ENCODE measurements at regions not wholly inside any gene's neighbourhood (a gene's known extent, or its start where the extent isn't known, plus 50 kb on each side); places are given as distances from the start of the nearest gene placed in this dataset.
A peak's percentile ranks its signal among the peaks of the same experiment; 100 is the strongest.
"Not testable (repeated sequence)": the region's sequence is repeated elsewhere in the genome, so short reads cannot be mapped to it uniquely, and the experiment has no call there.

- no peak overlapping the region for H3K27ac ChIP-seq
- no peaks in the 10 kb centered on the region for H3K4me1 ChIP-seq
- H3K4me3 ChIP-seq: no peak overlapping the region
- DNase-seq (no peak), ATAC-seq (no peak)
- no peaks in the 10 kb centered on the region for H3K27me3 ChIP-seq
- H3K9me3 ChIP-seq: peaks cover 0 to 22% of the 10 kb centered on the region in 2 donors
- TF ChIP-seq, protein P1, sequence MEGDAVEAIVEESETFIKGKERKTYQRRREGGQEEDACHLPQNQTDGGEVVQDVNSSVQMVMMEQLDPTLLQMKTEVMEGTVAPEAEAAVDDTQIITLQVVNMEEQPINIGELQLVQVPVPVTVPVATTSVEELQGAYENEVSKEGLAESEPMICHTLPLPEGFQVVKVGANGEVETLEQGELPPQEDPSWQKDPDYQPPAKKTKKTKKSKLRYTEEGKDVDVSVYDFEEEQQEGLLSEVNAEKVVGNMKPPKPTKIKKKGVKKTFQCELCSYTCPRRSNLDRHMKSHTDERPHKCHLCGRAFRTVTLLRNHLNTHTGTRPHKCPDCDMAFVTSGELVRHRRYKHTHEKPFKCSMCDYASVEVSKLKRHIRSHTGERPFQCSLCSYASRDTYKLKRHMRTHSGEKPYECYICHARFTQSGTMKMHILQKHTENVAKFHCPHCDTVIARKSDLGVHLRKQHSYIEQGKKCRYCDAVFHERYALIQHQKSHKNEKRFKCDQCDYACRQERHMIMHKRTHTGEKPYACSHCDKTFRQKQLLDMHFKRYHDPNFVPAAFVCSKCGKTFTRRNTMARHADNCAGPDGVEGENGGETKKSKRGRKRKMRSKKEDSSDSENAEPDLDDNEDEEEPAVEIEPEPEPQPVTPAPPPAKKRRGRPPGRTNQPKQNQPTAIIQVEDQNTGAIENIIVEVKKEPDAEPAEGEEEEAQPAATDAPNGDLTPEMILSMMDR (IDR thresholded peaks at IDR 0.05): no peak
- intact Hi-C loops (cut with DNase I): no loop called here
- no peaks in the 10 kb centered on the region for H3K36me3 ChIP-seq
Measured at GRCh38 chr18:8932866-8933265, 169.6 kb upstream of the NDUFV2 start.

DNA sequence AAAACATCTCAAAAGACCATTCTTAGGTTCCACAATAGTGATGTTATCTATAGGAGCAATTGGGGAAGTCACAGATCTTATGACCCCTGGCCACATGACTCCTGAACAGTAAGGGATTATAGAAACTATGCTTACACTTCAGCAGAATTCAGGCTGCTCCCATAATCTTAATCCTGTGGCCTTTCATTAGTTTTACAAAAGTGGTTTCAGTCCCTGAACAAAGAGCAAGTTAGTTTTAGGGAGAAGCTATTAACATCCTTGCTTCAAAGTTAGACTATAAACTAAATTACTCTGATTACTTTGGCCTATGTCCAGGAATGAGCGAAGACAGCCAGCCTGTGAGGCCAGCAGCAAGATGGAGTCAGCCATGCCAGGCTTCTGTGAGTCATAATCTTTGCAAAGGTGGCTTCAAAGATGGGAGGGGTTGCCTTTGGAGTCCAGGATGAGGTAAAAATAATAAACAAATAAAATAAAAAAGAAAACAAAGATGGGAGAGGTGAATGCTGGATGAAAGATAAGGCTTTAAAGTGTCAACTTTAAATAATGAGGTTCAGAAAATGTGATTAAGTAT lies 168.7 kb upstream of the NDUFV2 start:
- intact Hi-C loops (cut with DNase I): no loop called here
- ATAC-seq: no peak
- Histone ChIP-seq H3K36me3 (no peaks in the 10 kb centered on the region), H3K4me3 (no peak overlapping the region), H3K27ac (no peak overlapping the region), H3K4me1 (no peaks in the 10 kb centered on the region), H3K9me3 (peaks cover 0 to 16% of the 10 kb centered on the region in 2 donors), H3K27me3 (no peaks in the 10 kb centered on the region)
- TF ChIP-seq, protein P1 (IDR thresholded peaks at IDR 0.05): no peak
- no peak for DNase-seq

- DNase-seq; ATAC-seq; H3K9me3 ChIP-seq; intact Hi-C loops (cut with DNase I); H3K4me1 ChIP-seq; H3K27ac ChIP-seq; H3K4me3 ChIP-seq; H3K36me3 ChIP-seq; H3K27me3 ChIP-seq: not testable (repeated sequence)
Measured at GRCh38 chr18:8935346-8935745, 167.2 kb upstream of the NDUFV2 start.

- Histone ChIP-seq H3K27ac (no peak overlapping the region), H3K36me3 (no peaks in the 10 kb centered on the region), H3K4me1 (no peaks in the 10 kb centered on the region), H3K4me3 (no peak overlapping the region), H3K27me3 (no peaks in the 10 kb centered on the region), H3K9me3 (no peaks in the 10 kb centered on the region)
- ATAC-seq (no peak), DNase-seq (no peak)
- TF ChIP-seq, protein P1 (IDR thresholded peaks at IDR 0.05): no peak
- intact Hi-C loops (cut with DNase I): no loop called here
Measured at GRCh38 chr18:8936619-8937018, 165.9 kb upstream of the NDUFV2 start.

- no peak overlapping the region for H3K27ac ChIP-seq
- ATAC-seq: peak; percentile 34
Measured at GRCh38 chr18:8937160-8938094, 165.1 kb upstream of the NDUFV2 start.

More at GRCh38 chr18:8937160-8938094, 165.1 kb upstream of the NDUFV2 start:
- H3K27me3 ChIP-seq: no peaks in the 10 kb centered on the region
- intact Hi-C loops (cut with DNase I): no loop called here
- DNase-seq: peak in 1 of 4 donors; percentile 30
- TF ChIP-seq, protein P1 (IDR thresholded peaks at IDR 0.05): no peak
- no peaks in the 10 kb centered on the region for H3K9me3 ChIP-seq
- H3K4me1 ChIP-seq: no peaks in the 10 kb centered on the region
- no peaks in the 10 kb centered on the region for H3K36me3 ChIP-seq
- no peak overlapping the region for H3K4me3 ChIP-seq
